ENCODE measurements at regions not wholly inside any gene's neighbourhood (a gene's known extent, or its start where the extent isn't known, plus 50 kb on each side); places are given as distances from the start of the nearest gene placed in this dataset.
A peak's percentile ranks its signal among the peaks of the same experiment; 100 is the strongest.

- peaks cover 0 to 5% (median 0%) of the 10 kb centered on the region in 4 donors for H3K4me1 ChIP-seq
- no peaks in the 10 kb centered on the region for H3K9me3 ChIP-seq
- H3K36me3 ChIP-seq: no peaks in the 10 kb centered on the region
- H3K27ac ChIP-seq: no peak overlapping the region
- no peak overlapping the region for H3K4me3 ChIP-seq
- TF ChIP-seq POLR2A (IDR thresholded peaks at IDR 0.05): no peak
- no peak for TF ChIP-seq EP300 (IDR thresholded peaks at IDR 0.05)
- TF ChIP-seq CTCF (IDR thresholded peaks at IDR 0.05): no peak
- TF ChIP-seq POLR2AphosphoS5 (IDR thresholded peaks at IDR 0.05): no peak
- intact Hi-C loops (cut with DNase I; ENCODE audit: low total_unique reads): no loop called here
- DNase-seq: no peak
- H3K27me3 ChIP-seq: no peaks in the 10 kb centered on the region
These were observed 605.6 kb upstream of the TEX47 start for GRCh38 chr7:89401099-89401498.

GRCh38 chr7:89401690-89402089 is 606.2 kb upstream of the TEX47 start:
- 40 to 61% (median 48%) methylated on average over 4 of the region's 4 CpGs for WGBS, 5 donors
- peaks cover 0 to 5% (median 0%) of the 10 kb centered on the region in 4 donors for H3K4me1 ChIP-seq
- intact Hi-C loops (cut with DNase I; ENCODE audit: low total_unique reads): no loop called here
- H3K27ac ChIP-seq: no peak overlapping the region
- H3K9me3 ChIP-seq: no peaks in the 10 kb centered on the region
- TF ChIP-seq POLR2A (IDR thresholded peaks at IDR 0.05): no peak
- TF ChIP-seq CTCF (IDR thresholded peaks at IDR 0.05): no peak
- TF ChIP-seq POLR2AphosphoS5 (IDR thresholded peaks at IDR 0.05): no peak
- no peak for TF ChIP-seq EP300 (IDR thresholded peaks at IDR 0.05)
- H3K36me3 ChIP-seq: no peaks in the 10 kb centered on the region
- H3K27me3 ChIP-seq: no peaks in the 10 kb centered on the region
- DNase-seq: peak in 1 of 2 donors; percentile 29
- H3K4me3 ChIP-seq: no peak overlapping the region

- Histone ChIP-seq H3K36me3 (no peaks in the 10 kb centered on the region), H3K4me1 (no peaks in the 10 kb centered on the region), H3K9me3 (no peaks in the 10 kb centered on the region), H3K27ac (no peak overlapping the region), H3K27me3 (no peaks in the 10 kb centered on the region), H3K4me3 (no peak overlapping the region)
- intact Hi-C loops (cut with DNase I; ENCODE audit: low total_unique reads): no loop called here
- DNase-seq: no peak
- TF ChIP-seq EP300 (IDR thresholded peaks at IDR 0.05): no peak
- no peak for TF ChIP-seq POLR2A (IDR thresholded peaks at IDR 0.05)
- TF ChIP-seq POLR2AphosphoS5 (IDR thresholded peaks at IDR 0.05): no peak
- no peak for TF ChIP-seq CTCF (IDR thresholded peaks at IDR 0.05)
These were observed 656.4 kb upstream of the TEX47 start for GRCh38 chr7:89451911-89452310.

- TF ChIP-seq POLR2A (IDR thresholded peaks at IDR 0.05) (no peak), POLR2AphosphoS5 (IDR thresholded peaks at IDR 0.05) (no peak), EP300 (IDR thresholded peaks at IDR 0.05) (no peak), CTCF (IDR thresholded peaks at IDR 0.05) (no peak)
- Histone ChIP-seq H3K4me1 (no peaks in the 10 kb centered on the region), H3K27me3 (no peaks in the 10 kb centered on the region), H3K4me3 (no peak overlapping the region), H3K27ac (no peak overlapping the region), H3K36me3 (no peaks in the 10 kb centered on the region), H3K9me3 (no peaks in the 10 kb centered on the region)
- no peak for DNase-seq
- intact Hi-C loops (cut with DNase I; ENCODE audit: low total_unique reads): no loop called here
- 61 to 85% (median 71%) methylated on average over 1 of the region's 1 CpG for WGBS, 5 donors
These were observed 661.0 kb upstream of the TEX47 start for GRCh38 chr7:89456556-89456955.
